ENCODE measurements at regions not wholly inside any gene's neighbourhood (a gene's known extent, or its start where the extent isn't known, plus 50 kb on each side); places are given as distances from the start of the nearest gene placed in this dataset.

- no peak for TF ChIP-seq ATF2 (tag by site-specific recombination; IDR thresholded peaks at IDR 0.05; ENCODE audit: low read depth)
- no peak for TF ChIP-seq REST (tag by site-specific recombination; IDR thresholded peaks at IDR 0.05)
- TF ChIP-seq SP2 (tag by site-specific recombination; IDR thresholded peaks at IDR 0.05) = no peak
- no peak for TF ChIP-seq ZNF146 (tag by site-specific recombination; IDR thresholded peaks at IDR 0.05)
- no peak for TF ChIP-seq CTCF (tag by site-specific recombination; IDR thresholded peaks at IDR 0.05)
- TF ChIP-seq REPIN1 (tag by site-specific recombination; IDR thresholded peaks at IDR 0.05; ENCODE audit: low read depth) = no peak
- no peak for TF ChIP-seq ZNF423 (tag by site-specific recombination; IDR thresholded peaks at IDR 0.05)
- TF ChIP-seq ZBTB11 (tag by site-specific recombination; conservative IDR thresholded peaks at IDR 0.05; ENCODE audit: low read depth) = no peak
- no peak for TF ChIP-seq ZBTB17 (tag by site-specific recombination; IDR thresholded peaks at IDR 0.05)
- TF ChIP-seq TRIM28 (IDR thresholded peaks at IDR 0.05; ENCODE audit: borderline replicate concordance, low read length) = no peak
- no peak for TF ChIP-seq PRDM1 (tag by site-specific recombination; IDR thresholded peaks at IDR 0.05)
- TF ChIP-seq ZNF175 (tag by site-specific recombination; IDR thresholded peaks at IDR 0.05) = no peak
- no peak for TF ChIP-seq SP3 (tag by site-specific recombination; IDR thresholded peaks at IDR 0.05)
Observed at GRCh38 chr5:130678637-130679036, 486.4 kb downstream of the HINT1 start.
